ENCODE measurements at regions not wholly inside any gene's neighbourhood (a gene's known extent, or its start where the extent isn't known, plus 50 kb on each side); places are given as distances from the start of the nearest gene placed in this dataset.

GRCh38 chr4:12791536-12791935 is 692.6 kb downstream of the RAB28 start:
- TF ChIP-seq, protein P1, sequence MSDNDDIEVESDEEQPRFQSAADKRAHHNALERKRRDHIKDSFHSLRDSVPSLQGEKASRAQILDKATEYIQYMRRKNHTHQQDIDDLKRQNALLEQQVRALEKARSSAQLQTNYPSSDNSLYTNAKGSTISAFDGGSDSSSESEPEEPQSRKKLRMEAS (IDR thresholded peaks at IDR 0.05), result no peak
- TF ChIP-seq CTCF (IDR thresholded peaks at IDR 0.05; ENCODE audit: low read depth, low read length, missing input control), result no peak
- TF ChIP-seq RXRA (IDR thresholded peaks at IDR 0.05), result no peak
- TF ChIP-seq, protein P2, sequence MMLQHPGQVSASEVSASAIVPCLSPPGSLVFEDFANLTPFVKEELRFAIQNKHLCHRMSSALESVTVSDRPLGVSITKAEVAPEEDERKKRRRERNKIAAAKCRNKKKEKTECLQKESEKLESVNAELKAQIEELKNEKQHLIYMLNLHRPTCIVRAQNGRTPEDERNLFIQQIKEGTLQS (IDR thresholded peaks at IDR 0.05), result no peak
- TF ChIP-seq YY1 (IDR thresholded peaks at IDR 0.05), result no peak
- TF ChIP-seq, protein P3, sequence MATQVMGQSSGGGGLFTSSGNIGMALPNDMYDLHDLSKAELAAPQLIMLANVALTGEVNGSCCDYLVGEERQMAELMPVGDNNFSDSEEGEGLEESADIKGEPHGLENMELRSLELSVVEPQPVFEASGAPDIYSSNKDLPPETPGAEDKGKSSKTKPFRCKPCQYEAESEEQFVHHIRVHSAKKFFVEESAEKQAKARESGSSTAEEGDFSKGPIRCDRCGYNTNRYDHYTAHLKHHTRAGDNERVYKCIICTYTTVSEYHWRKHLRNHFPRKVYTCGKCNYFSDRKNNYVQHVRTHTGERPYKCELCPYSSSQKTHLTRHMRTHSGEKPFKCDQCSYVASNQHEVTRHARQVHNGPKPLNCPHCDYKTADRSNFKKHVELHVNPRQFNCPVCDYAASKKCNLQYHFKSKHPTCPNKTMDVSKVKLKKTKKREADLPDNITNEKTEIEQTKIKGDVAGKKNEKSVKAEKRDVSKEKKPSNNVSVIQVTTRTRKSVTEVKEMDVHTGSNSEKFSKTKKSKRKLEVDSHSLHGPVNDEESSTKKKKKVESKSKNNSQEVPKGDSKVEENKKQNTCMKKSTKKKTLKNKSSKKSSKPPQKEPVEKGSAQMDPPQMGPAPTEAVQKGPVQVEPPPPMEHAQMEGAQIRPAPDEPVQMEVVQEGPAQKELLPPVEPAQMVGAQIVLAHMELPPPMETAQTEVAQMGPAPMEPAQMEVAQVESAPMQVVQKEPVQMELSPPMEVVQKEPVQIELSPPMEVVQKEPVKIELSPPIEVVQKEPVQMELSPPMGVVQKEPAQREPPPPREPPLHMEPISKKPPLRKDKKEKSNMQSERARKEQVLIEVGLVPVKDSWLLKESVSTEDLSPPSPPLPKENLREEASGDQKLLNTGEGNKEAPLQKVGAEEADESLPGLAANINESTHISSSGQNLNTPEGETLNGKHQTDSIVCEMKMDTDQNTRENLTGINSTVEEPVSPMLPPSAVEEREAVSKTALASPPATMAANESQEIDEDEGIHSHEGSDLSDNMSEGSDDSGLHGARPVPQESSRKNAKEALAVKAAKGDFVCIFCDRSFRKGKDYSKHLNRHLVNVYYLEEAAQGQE (IDR thresholded peaks at IDR 0.05), result no peak
- TF ChIP-seq RAD21 (IDR thresholded peaks at IDR 0.05), result no peak
- no peak for TF ChIP-seq ZBTB33 (IDR thresholded peaks at IDR 0.05)
- no peak for TF ChIP-seq GABPA (IDR thresholded peaks at IDR 0.05 in 1 of 2, conservative IDR thresholded peaks at IDR 0.05 in 1 of 2)
